Stimulated activated memory B cell treated with anti-CD40 and anti-IgM and Interleukin-4, amounts not matched to agents 10 μg/mL and 1 μg/mL and 100 μg/mL, for 72 hours (primary cell): ENCODE measurements at regions not wholly inside any gene's neighbourhood (a gene's known extent, or its start where the extent isn't known, plus 50 kb on each side); places are given as distances from the start of the nearest gene placed in this dataset.

Experiments used
- ATAC-seq: fragments of 150-1000 bp; cut with Tn5 transposase; 2 replicates; pipeline ENCODE4 v1.10.0; 2021
- H3K27ac Mint-ChIP-seq: one replicate; pipeline ENCODE4 v1.8.0; 2022; ENCODE audit warnings: mild to moderate bottlenecking, mixed read lengths
- H3K27me3 Mint-ChIP-seq: one replicate; pipeline ENCODE4 v1.8.0; 2022; ENCODE audit warnings: mixed read lengths
- H3K36me3 Mint-ChIP-seq: one replicate; pipeline ENCODE4 v1.8.0; 2022; ENCODE audit warnings: mixed read lengths
- H3K4me1 Mint-ChIP-seq: one replicate; pipeline ENCODE4 v1.8.0; 2022; ENCODE audit warnings: mixed read lengths
- H3K4me3 Mint-ChIP-seq: one replicate; pipeline ENCODE4 v1.8.0; 2022; ENCODE audit warnings: mild to moderate bottlenecking, moderate library complexity, mixed read lengths
- H3K9me3 Mint-ChIP-seq: one replicate; pipeline ENCODE4 v1.8.0; 2022; ENCODE audit warnings: mixed read lengths

GRCh38 chr5:3222924-3223323 lies 372.7 kb upstream of the IRX1 start:
- Mint-ChIP-seq H3K27ac (no peak overlapping the region), H3K4me1 (no peaks in the 10 kb centered on the region), H3K36me3 (no peaks in the 10 kb centered on the region), H3K9me3 (no peaks in the 10 kb centered on the region), H3K27me3 (no peaks in the 10 kb centered on the region), H3K4me3 (no peak overlapping the region)
- ATAC-seq: no peak

- H3K36me3 Mint-ChIP-seq: no peaks in the 10 kb centered on the region
- no peaks in the 10 kb centered on the region for H3K4me1 Mint-ChIP-seq
- H3K27me3 Mint-ChIP-seq: no peaks in the 10 kb centered on the region
- no peak overlapping the region for H3K27ac Mint-ChIP-seq
- no peaks in the 10 kb centered on the region for H3K9me3 Mint-ChIP-seq
- H3K4me3 Mint-ChIP-seq: no peak overlapping the region
- no peak for ATAC-seq
Observed at GRCh38 chr5:3221432-3221831, 374.2 kb upstream of the IRX1 start.

- H3K27ac Mint-ChIP-seq: no peak overlapping the region
- peaks cover 4% of the 10 kb centered on the region for H3K9me3 Mint-ChIP-seq
- no peaks in the 10 kb centered on the region for H3K36me3 Mint-ChIP-seq
- no peak for ATAC-seq
- H3K4me1 Mint-ChIP-seq: no peaks in the 10 kb centered on the region
- H3K27me3 Mint-ChIP-seq: no peaks in the 10 kb centered on the region
- no peak overlapping the region for H3K4me3 Mint-ChIP-seq
Observed at GRCh38 chr5:3220638-3221288, 374.9 kb upstream of the IRX1 start.

- no peak overlapping the region for H3K4me3 Mint-ChIP-seq
- no peaks in the 10 kb centered on the region for H3K27me3 Mint-ChIP-seq
- no peaks in the 10 kb centered on the region for H3K4me1 Mint-ChIP-seq
- no peak overlapping the region for H3K27ac Mint-ChIP-seq
- peaks cover 4% of the 10 kb centered on the region for H3K9me3 Mint-ChIP-seq
- ATAC-seq: no peak
- H3K36me3 Mint-ChIP-seq: no peaks in the 10 kb centered on the region
Observed at GRCh38 chr5:3220201-3220600, 375.4 kb upstream of the IRX1 start.

GRCh38 chr5:3218916-3219650 lies 376.5 kb upstream of the IRX1 start:
- no peaks in the 10 kb centered on the region for H3K36me3 Mint-ChIP-seq
- H3K27ac Mint-ChIP-seq: no peak overlapping the region
- peaks cover 4% of the 10 kb centered on the region for H3K9me3 Mint-ChIP-seq
- H3K4me3 Mint-ChIP-seq: no peak overlapping the region
- no peaks in the 10 kb centered on the region for H3K4me1 Mint-ChIP-seq
- ATAC-seq: no peak
- H3K27me3 Mint-ChIP-seq: no peaks in the 10 kb centered on the region

- no peak for ATAC-seq
- H3K9me3 Mint-ChIP-seq: peaks cover 4% of the 10 kb centered on the region
Observed at GRCh38 chr5:3217771-3218495, 377.7 kb upstream of the IRX1 start.

GRCh38 chr5:3217114-3217513 lies 378.5 kb upstream of the IRX1 start:
- Mint-ChIP-seq H3K9me3 (peaks cover 4% of the 10 kb centered on the region), H3K4me3 (no peak overlapping the region), H3K36me3 (no peaks in the 10 kb centered on the region), H3K27me3 (no peaks in the 10 kb centered on the region), H3K4me1 (no peaks in the 10 kb centered on the region), H3K27ac (no peak overlapping the region)
- ATAC-seq: no peak

More at GRCh38 chr5:3217771-3218495, 377.7 kb upstream of the IRX1 start:
- Mint-ChIP-seq H3K27ac (no peak overlapping the region), H3K27me3 (no peaks in the 10 kb centered on the region), H3K4me1 (no peaks in the 10 kb centered on the region), H3K36me3 (no peaks in the 10 kb centered on the region), H3K4me3 (no peak overlapping the region)

- H3K27ac Mint-ChIP-seq: no peak overlapping the region
- no peak for ATAC-seq
Observed at GRCh38 chr5:3216386-3216785, 379.2 kb upstream of the IRX1 start.

GRCh38 chr5:3214838-3215374 lies 380.7 kb upstream of the IRX1 start:
- H3K36me3 Mint-ChIP-seq: no peaks in the 10 kb centered on the region
- ATAC-seq: no peak
- H3K27me3 Mint-ChIP-seq: no peaks in the 10 kb centered on the region
- H3K27ac Mint-ChIP-seq: no peak overlapping the region
- peaks cover 4% of the 10 kb centered on the region for H3K9me3 Mint-ChIP-seq
- H3K4me3 Mint-ChIP-seq: no peak overlapping the region
- no peaks in the 10 kb centered on the region for H3K4me1 Mint-ChIP-seq

More at GRCh38 chr5:3216386-3216785, 379.2 kb upstream of the IRX1 start:
- Mint-ChIP-seq H3K4me3 (no peak overlapping the region), H3K9me3 (peaks cover 4% of the 10 kb centered on the region), H3K36me3 (no peaks in the 10 kb centered on the region), H3K27me3 (no peaks in the 10 kb centered on the region), H3K4me1 (no peaks in the 10 kb centered on the region)

GRCh38 chr5:3214396-3214795 lies 381.2 kb upstream of the IRX1 start:
- ATAC-seq: no peak
- Mint-ChIP-seq H3K36me3 (no peaks in the 10 kb centered on the region), H3K27ac (no peak overlapping the region), H3K9me3 (peaks cover 4% of the 10 kb centered on the region), H3K4me3 (no peak overlapping the region), H3K27me3 (no peaks in the 10 kb centered on the region), H3K4me1 (no peaks in the 10 kb centered on the region)

GRCh38 chr5:3212869-3213268 lies 382.8 kb upstream of the IRX1 start:
- Mint-ChIP-seq H3K27ac (no peak overlapping the region), H3K4me3 (no peak overlapping the region), H3K4me1 (no peaks in the 10 kb centered on the region), H3K9me3 (peaks cover 4% of the 10 kb centered on the region), H3K27me3 (no peaks in the 10 kb centered on the region), H3K36me3 (no peaks in the 10 kb centered on the region)
- no peak for ATAC-seq

- Mint-ChIP-seq H3K4me3 (no peak overlapping the region), H3K27ac (no peak overlapping the region), H3K4me1 (no peaks in the 10 kb centered on the region), H3K9me3 (peaks cover under 1% of the 10 kb centered on the region), H3K27me3 (no peaks in the 10 kb centered on the region), H3K36me3 (no peaks in the 10 kb centered on the region)
- ATAC-seq: no peak
Observed at GRCh38 chr5:3210531-3210930, 385.1 kb upstream of the IRX1 start.

- Mint-ChIP-seq H3K9me3 (peaks cover 2% of the 10 kb centered on the region), H3K4me3 (no peak overlapping the region), H3K27me3 (no peaks in the 10 kb centered on the region), H3K27ac (no peak overlapping the region), H3K36me3 (no peaks in the 10 kb centered on the region), H3K4me1 (no peaks in the 10 kb centered on the region)
- no peak for ATAC-seq
Observed at GRCh38 chr5:3209918-3210317, 385.7 kb upstream of the IRX1 start.

- Mint-ChIP-seq H3K27ac (no peak overlapping the region), H3K27me3 (peaks cover 15% of the 10 kb centered on the region), H3K4me3 (no peak overlapping the region), H3K4me1 (no peaks in the 10 kb centered on the region), H3K9me3 (peaks cover 7% of the 10 kb centered on the region), H3K36me3 (no peaks in the 10 kb centered on the region)
- ATAC-seq: no peak
Observed at GRCh38 chr5:3202570-3202969, 393.1 kb upstream of the IRX1 start.

GRCh38 chr5:3201941-3202340 lies 393.7 kb upstream of the IRX1 start:
- Mint-ChIP-seq H3K9me3 (peaks cover 7% of the 10 kb centered on the region), H3K27ac (no peak overlapping the region)
- ATAC-seq: no peak

More at GRCh38 chr5:3201941-3202340, 393.7 kb upstream of the IRX1 start:
- Mint-ChIP-seq H3K4me1 (no peaks in the 10 kb centered on the region), H3K36me3 (no peaks in the 10 kb centered on the region), H3K4me3 (no peak overlapping the region), H3K27me3 (peaks cover 15% of the 10 kb centered on the region)
